ENCODE measurements at regions not wholly inside any gene's neighbourhood (a gene's known extent, or its start where the extent isn't known, plus 50 kb on each side); places are given as distances from the start of the nearest gene placed in this dataset.
"Not testable (repeated sequence)": the region's sequence is repeated elsewhere in the genome, so short reads cannot be mapped to it uniquely, and the experiment has no call there.

DNA sequence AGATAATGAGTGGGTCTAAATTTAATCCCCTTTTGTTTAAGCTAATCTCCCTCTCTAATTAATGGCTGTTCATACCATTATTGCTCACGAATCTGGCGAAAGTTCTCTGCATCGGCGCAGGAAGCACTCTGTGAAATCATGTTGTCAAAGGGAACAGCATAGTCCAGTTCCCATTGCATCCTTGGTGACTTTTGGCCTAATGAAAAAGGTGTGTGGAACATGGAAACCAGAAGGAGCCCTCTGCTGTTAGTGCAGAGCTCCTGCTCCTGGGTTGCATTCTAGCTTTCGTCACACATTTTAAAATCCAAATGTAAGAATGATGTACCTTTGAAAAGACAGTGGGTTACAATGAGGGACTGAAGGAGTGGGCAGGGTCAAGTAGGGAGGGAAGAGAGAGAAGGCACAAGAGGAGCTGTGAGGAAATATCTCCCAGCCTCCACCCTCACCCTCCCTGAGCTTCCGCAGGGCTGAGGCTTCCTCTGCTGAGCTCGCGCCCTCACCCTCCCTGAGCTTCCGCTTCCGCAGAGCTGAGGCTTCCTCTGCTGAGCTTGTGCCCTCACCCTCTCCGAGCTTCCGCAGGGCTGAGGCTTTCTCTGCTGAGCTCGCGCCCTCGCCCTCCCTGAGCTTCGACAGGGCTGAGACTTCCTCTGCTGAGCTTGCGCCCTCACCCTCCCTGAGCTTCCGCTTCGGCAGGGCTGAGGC lies 754.3 kb upstream of the TPTE start:
- H3K4me3 ChIP-seq (ENCODE audit: low read length); H3K36me3 ChIP-seq (ENCODE audit: insufficient read depth, low read length); H3K4me1 ChIP-seq (ENCODE audit: insufficient read depth, low read length); H2AFZ ChIP-seq (ENCODE audit: low read depth, low read length); H3K9me3 ChIP-seq (ENCODE audit: low read length); H3K27me3 ChIP-seq (ENCODE audit: insufficient read depth, low read length): not testable (repeated sequence)

DNA sequence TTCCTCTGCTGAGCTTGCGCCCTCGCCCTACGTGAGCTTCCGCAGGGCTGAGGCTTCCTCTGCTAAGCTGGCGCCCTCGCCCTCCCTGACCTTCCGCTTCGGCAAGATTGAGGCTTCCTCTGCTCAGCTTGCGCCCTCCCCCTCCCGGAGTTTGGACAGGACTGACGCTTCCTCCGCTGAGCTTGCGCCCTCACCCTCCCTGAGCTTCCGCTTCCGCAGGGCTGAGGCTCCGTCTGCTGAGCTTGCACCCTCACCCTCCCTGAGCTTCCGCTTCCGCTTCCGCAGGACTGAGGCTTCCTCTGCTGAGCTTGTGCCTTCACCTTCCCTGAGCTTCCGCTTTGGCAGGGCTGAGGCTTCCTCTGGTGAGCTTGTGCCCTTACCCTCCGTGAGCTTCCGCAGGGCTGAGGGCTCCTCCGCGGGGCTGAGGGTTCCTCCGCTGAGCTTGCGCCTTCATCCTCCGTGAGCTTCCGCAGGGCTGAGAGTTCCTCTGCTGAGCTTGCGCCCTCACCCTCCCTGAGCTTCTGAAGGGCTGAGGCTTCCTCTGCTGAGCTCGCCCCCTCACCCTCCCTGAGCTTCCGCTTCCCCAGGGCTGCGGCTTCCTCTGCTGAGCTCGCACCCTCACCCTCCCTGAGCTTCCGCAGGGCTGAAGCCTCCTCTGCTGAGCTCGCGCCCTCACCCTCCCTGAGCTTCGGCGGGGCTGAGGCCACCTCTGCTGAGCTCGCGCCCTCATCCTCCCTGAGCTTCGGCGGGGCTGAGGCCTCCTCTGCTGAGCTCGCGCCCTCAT lies 753.6 kb upstream of the TPTE start:
- Histone ChIP-seq H2AFZ (ENCODE audit: low read depth, low read length) (no peak overlapping the region), H3K9me3 (ENCODE audit: low read length) (no peaks in the 10 kb centered on the region), H3K4me1 (ENCODE audit: insufficient read depth, low read length) (no peaks in the 10 kb centered on the region), H3K4me3 (ENCODE audit: low read length) (no peak overlapping the region), H3K27me3 (ENCODE audit: insufficient read depth, low read length) (no peaks in the 10 kb centered on the region), H3K36me3 (ENCODE audit: insufficient read depth, low read length) (no peaks in the 10 kb centered on the region)

DNA sequence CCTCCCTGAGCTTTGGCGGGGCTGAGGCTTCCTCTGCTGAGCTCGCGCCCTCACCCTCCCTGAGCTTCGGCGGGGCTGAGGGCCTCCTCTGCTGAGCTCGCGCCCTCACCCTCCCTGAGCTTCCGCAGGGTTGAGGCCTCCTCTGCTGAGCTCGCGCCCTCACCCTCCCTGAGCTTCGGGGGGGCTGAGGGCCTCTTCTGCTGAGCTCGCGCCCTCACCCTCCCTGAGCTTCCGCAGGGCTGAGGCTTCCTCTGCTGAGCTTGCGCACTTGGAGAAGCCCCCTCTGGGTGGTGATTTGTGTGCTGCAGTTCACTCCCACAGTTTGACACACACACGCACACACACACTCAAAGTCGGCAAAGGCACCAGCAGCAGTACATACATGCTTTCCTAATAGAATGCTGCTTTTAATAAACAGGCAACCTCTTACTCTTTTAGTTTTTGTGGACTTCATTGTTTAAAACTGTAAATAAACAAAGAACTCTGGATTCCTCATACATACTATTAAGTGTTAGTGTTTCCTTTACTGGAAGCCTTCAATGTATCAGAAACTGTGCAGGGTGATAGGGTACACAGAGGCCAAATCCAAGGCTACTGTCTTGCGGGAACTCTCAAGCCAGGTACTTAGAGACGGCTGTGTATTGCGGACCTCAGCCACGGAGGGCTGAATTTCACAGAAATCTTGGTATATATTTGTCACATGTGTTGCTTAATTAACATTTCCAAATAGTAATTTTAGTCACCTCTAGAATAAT lies 752.8 kb upstream of the TPTE start:
- H3K4me1 ChIP-seq (ENCODE audit: insufficient read depth, low read length); H3K27me3 ChIP-seq (ENCODE audit: insufficient read depth, low read length); H3K9me3 ChIP-seq (ENCODE audit: low read length); H3K4me3 ChIP-seq (ENCODE audit: low read length); H2AFZ ChIP-seq (ENCODE audit: low read depth, low read length); H3K36me3 ChIP-seq (ENCODE audit: insufficient read depth, low read length): not testable (repeated sequence)

DNA sequence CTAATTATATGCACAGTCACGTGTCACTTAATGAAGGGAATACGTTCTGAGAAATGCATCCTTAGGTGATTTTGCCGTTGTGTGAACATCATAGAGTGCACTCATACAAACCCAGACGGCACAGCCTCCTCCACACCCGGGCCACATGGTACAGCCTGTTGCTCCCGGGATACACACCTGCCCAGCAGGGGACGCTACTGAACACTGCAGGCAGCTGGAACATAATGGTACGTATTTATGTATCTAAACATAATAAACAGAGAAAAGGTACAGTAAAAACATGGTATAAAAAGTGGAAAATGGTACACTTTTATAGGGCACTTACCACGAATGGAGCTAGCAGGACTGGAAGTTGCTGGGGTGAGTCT lies 752.3 kb upstream of the TPTE start:
- not testable (repeated sequence) for H3K4me1 ChIP-seq (ENCODE audit: insufficient read depth, low read length); H3K27me3 ChIP-seq (ENCODE audit: insufficient read depth, low read length); H3K9me3 ChIP-seq (ENCODE audit: low read length)

DNA sequence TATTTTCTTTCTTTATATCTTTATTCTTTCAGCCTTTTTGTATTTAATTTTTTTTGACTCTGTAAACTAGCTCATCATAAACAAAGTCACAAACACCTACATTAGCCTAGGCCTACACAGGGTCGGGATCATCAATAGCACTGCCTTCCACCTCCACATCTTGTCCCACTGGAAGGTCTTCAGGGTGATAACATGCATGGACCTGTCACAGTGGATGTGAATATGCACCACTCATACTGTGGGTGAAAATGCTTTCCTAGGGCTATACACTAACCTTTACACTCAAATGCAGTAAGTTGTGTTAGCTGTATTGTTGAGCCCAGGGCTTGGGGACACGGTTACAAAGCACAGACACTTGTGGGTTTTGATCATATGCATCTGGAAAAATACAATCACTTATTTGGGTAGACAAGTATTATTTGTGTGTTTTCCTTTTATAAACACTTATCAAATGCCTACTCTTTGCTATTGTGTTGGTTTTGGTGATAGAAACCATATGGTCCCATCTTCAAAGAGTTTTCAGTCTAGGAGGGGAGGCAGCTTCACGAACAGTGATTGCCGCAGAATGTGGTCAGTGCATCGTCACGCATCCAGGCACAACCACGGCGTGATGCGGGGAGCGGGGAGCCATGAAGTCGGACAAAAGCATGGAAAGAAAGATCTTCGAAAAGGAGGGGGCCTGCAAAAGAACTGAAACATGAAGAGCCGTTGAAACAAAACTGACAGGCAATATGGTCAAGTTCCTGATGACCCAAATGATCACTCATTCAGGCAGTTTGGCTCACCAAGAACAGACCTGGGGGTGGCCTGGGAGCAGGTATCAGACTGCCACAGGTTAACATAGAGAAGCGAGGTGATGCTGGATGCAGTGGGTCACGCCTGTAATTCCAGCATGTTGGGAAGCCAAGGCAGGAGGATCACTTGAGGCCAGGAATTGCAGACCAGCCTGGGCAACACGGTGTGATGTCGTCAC lies 751.4 kb upstream of the TPTE start:
- not testable (repeated sequence) for H3K9me3 ChIP-seq (ENCODE audit: low read length); H3K36me3 ChIP-seq (ENCODE audit: insufficient read depth, low read length); H3K4me1 ChIP-seq (ENCODE audit: insufficient read depth, low read length); H3K4me3 ChIP-seq (ENCODE audit: low read length); H2AFZ ChIP-seq (ENCODE audit: low read depth, low read length); H3K27me3 ChIP-seq (ENCODE audit: insufficient read depth, low read length)

More for the DNA sequence above, 752.3 kb upstream of the TPTE start:
- not testable (repeated sequence) for H3K36me3 ChIP-seq (ENCODE audit: insufficient read depth, low read length); H3K4me3 ChIP-seq (ENCODE audit: low read length); H2AFZ ChIP-seq (ENCODE audit: low read depth, low read length)

DNA sequence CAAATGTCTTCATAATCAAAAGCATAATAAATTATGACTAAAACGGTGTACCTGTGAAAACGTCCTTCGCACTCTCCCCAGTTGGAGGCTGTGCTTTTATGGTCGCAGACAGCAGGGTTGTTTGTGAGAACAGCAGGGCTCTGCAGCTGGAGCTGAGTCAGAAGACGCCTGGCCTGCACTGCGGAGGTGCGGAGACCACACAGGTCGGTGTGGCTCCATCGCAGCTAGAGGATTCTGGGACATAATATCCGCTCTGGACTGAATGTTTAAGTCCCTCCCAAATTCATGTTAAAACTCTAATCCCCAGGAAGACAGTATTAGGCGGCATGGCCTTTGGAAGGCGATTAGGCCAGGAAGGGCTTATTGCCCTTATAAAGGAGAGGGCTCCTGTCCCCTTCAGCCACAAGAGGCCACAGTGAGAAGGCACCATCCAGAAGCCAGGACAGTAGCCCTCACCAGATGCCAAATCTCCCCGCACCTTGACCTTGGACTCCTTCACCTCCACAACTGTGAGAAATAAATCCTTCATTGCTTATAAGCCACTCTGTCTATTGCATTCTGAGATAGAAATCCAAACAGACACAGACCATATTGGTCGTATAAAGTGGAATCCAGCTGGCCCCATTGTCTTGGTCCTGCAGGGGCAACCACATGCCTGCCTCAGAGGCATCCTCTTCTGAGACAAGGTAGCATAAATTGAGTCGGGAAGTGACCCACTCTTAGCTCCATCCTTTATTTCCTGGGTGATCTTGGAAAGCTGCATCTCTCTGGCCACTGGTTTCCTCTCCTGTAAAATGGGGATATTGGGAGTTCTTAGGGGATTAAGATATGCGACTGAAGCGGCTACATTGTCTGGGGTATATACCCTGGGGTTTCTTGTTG lies 749.7 kb upstream of the TPTE start:
- H2AFZ ChIP-seq (ENCODE audit: low read depth, low read length); H3K9me3 ChIP-seq (ENCODE audit: low read length); H3K36me3 ChIP-seq (ENCODE audit: insufficient read depth, low read length); H3K4me1 ChIP-seq (ENCODE audit: insufficient read depth, low read length); H3K4me3 ChIP-seq (ENCODE audit: low read length); H3K27me3 ChIP-seq (ENCODE audit: insufficient read depth, low read length): not testable (repeated sequence)

DNA sequence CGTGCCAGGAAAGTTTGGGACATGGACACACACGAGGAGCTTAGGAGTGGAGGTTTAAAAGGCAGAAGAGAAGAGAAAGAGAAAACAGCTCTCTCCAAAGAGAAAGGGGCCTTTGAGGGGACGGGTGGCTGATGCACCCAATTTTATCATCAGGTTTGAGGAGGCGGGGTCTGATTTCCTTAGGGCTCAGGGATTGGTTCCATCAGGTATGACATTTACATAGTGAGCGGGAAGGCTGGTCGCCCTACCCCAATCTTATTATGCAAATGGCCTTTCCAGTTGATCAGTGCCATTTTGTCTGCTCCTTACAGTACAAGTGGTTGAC lies 749.1 kb upstream of the TPTE start:
- Histone ChIP-seq H3K27me3 (ENCODE audit: insufficient read depth, low read length) (no peaks in the 10 kb centered on the region), H3K4me1 (ENCODE audit: insufficient read depth, low read length) (no peaks in the 10 kb centered on the region), H3K4me3 (ENCODE audit: low read length) (no peak overlapping the region), H2AFZ (ENCODE audit: low read depth, low read length) (no peak overlapping the region), H3K36me3 (ENCODE audit: insufficient read depth, low read length) (no peaks in the 10 kb centered on the region), H3K9me3 (ENCODE audit: low read length) (no peaks in the 10 kb centered on the region)

DNA sequence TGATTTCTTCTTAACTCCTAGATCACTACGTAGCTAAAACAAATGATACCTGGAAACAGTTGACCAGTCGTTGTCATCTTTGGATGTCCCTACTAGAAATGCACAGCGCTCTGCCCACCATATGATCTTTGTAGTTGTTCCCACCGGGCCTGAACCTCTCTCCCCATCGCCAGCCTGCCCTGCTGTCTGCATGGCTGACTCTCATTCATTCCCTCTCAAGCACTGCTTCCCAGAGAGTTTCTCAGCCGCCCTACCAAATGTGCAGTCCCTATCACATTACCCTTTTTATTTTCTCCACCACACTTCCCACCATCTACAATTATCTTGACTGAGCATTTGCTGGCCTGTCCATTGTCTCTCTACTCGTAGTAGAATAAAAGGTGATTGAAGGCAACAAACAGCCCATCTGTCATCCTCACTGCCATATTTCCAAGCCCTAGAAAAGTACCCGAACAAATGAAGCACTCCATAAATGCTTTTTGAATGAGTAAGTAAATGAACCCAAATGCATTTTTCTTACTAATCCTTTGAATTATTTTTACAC lies 748.4 kb upstream of the TPTE start:
- not testable (repeated sequence) for H3K27me3 ChIP-seq (ENCODE audit: insufficient read depth, low read length); H3K36me3 ChIP-seq (ENCODE audit: insufficient read depth, low read length); H2AFZ ChIP-seq (ENCODE audit: low read depth, low read length); H3K4me3 ChIP-seq (ENCODE audit: low read length); H3K4me1 ChIP-seq (ENCODE audit: insufficient read depth, low read length); H3K9me3 ChIP-seq (ENCODE audit: low read length)

DNA sequence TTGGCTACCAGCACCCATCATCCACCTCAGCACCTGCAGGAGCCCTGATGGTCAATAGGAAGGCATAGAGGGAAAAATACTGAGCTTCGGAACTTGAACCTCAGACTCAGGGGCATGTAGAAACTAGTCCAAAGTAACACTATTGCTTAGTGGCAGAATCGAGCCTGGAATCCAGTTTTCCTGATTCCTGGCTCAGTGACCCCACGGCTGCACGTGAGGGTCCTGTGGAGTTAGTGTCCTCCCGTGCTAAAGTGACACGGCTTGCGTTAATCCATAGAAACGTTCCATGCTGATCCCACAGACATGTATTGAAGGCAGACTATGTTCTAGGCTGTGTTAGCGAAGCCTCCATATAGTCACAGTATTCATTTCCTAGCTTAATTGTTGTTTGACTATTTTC lies 747.0 kb upstream of the TPTE start:
- no peak overlapping the region for H3K4me3 ChIP-seq (ENCODE audit: low read length)
- no peaks in the 10 kb centered on the region for H3K9me3 ChIP-seq (ENCODE audit: low read length)
- H2AFZ ChIP-seq (ENCODE audit: low read depth, low read length), result no peak overlapping the region

DNA sequence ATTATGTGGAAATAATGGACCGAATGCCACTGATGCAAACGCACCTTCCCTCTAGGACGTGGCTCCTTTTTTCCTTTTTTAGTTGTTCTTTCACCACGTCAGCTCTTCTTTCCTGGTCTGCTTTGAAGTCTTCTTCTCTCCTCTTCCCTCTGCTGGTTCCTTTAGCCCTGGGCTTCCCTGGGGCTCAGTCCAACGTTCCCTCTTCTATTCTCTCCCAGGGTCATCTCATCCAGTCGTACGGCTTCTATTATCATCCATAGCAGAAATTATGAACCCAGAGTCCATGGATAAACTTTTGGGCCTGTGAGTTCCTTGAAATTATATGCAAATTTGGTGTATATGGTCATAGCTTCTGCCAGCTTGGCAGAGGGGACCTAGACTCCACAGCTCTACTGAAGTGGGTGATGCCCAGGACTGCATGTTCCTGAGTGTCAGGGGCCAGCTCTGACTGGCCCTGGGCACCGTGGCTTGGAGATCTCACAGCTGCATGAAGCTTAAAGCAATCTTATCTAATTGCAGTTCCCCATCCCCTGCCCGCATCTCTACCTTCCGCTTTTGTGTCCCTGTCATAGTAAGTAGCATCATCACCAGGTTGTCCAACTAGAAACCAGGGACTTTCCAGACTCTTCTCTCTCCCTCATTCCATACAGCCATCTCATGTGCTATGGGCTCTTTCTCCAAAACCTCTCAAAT lies 746.3 kb upstream of the TPTE start:
- not testable (repeated sequence) for H3K4me1 ChIP-seq (ENCODE audit: insufficient read depth, low read length); H3K4me3 ChIP-seq (ENCODE audit: low read length); H2AFZ ChIP-seq (ENCODE audit: low read depth, low read length); H3K9me3 ChIP-seq (ENCODE audit: low read length); H3K27me3 ChIP-seq (ENCODE audit: insufficient read depth, low read length); H3K36me3 ChIP-seq (ENCODE audit: insufficient read depth, low read length)

More for the DNA sequence above, 747.0 kb upstream of the TPTE start:
- H3K36me3 ChIP-seq (ENCODE audit: insufficient read depth, low read length), result no peaks in the 10 kb centered on the region
- no peaks in the 10 kb centered on the region for H3K4me1 ChIP-seq (ENCODE audit: insufficient read depth, low read length)
- no peaks in the 10 kb centered on the region for H3K27me3 ChIP-seq (ENCODE audit: insufficient read depth, low read length)

DNA sequence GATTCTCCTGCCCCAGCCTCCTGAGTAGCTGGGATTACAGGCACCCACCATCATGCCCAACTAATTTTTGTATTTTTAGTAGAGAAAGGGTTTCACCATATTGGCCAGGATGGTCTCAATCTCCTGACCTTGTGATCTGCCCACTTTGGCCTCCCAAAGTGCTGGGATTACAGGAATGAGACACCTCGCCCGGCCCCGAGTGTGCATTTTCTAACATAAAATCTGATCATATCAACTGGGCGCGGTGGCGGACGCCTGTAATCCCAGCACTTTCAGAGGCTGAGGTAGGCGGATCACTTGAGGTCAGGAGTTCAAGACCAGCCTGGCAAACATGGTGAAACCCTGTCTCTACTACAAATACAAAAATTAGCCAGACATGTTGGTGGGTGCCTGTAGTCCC lies 745.5 kb upstream of the TPTE start:
- H2AFZ ChIP-seq (ENCODE audit: low read depth, low read length); H3K4me3 ChIP-seq (ENCODE audit: low read length); H3K36me3 ChIP-seq (ENCODE audit: insufficient read depth, low read length); H3K9me3 ChIP-seq (ENCODE audit: low read length); H3K27me3 ChIP-seq (ENCODE audit: insufficient read depth, low read length); H3K4me1 ChIP-seq (ENCODE audit: insufficient read depth, low read length): not testable (repeated sequence)

Data from neuron (in vitro differentiated cells).